GM12878 (cell line): ENCODE measurements at regions not wholly inside any gene's neighbourhood (a gene's known extent, or its start where the extent isn't known, plus 50 kb on each side); places are given as distances from the start of the nearest gene placed in this dataset.

ENCODE experiments used
- ATAC-seq: fragments of 200-7000 bp; cut with Tn5 transposase; 3 replicates; pipeline ENCODE4 v1.9.1; 2020; ENCODE audit warnings: mild to moderate bottlenecking, moderate library complexity
- BruUV-seq: library from RNA; stranded (reverse); fragments of 400-500 nt; replicated peaks from 2 replicates; lab custom pipeline; 2021; lab: Mats Ljungman, UMichigan
- CTCF ChIA-PET: fragments of 300-600 bp; sonication (Branson Sonifier 250); formaldehyde crosslinking; extraction: SDS; loops from one replicate; lab custom pipeline; 2021; ENCODE audit warnings: inconsistent platforms; lab: Yijun Ruan, JAX
- POLR2A ChIA-PET: fragments of 350-600 bp; formaldehyde crosslinking; extraction: SDS; loops from one replicate; lab custom pipeline; 2021; ENCODE audit warnings: inconsistent platforms; lab: Charles Lee
- RAD21 ChIA-PET: fragments of 300-600 bp; sonication (Branson Sonifier 250); formaldehyde crosslinking; loops from one replicate; lab custom pipeline; 2023; ENCODE audit warnings: antibody characterized with exemption; ENCODE audit not compliant: unreplicated experiment; lab: Charles Lee
- SMC1A ChIA-PET: fragments of 300-600 bp; sonication (Branson Sonifier 250); formaldehyde crosslinking; loops from one replicate; lab custom pipeline; 2023; ENCODE audit not compliant: unreplicated experiment, uncharacterized antibody; lab: Charles Lee
- DNase-seq: peaks from one replicate; pipeline ENCODE4 v3.0.0-alpha.2; 2011; ENCODE audit warnings: low read depth, low spot score
- FAIRE-seq: peaks from 3 replicates; lab custom pipeline; 2011; peaks lifted over from hg19 to GRCh38; lab: Jason Lieb, UNC
- H2AFZ ChIP-seq: 2 replicates; pipeline ENCODE4 v1.6.0; 2011; ENCODE audit warnings: low read depth, low read length, control low read depth; ENCODE audit not compliant: control insufficient read depth
- H3K27ac ChIP-seq: 2 replicates; pipeline ENCODE4 v1.5.1; 2011; ENCODE audit warnings: control low read depth; ENCODE audit not compliant: control insufficient read depth, insufficient read depth
- H3K27me3 ChIP-seq, 2 experiments: replicated peaks in 1 of 2; 2 replicates each; pipeline versions ENCODE4 v1.6.0 to v1.6.1; 2011; ENCODE audit warnings: low read length in 1 of 2; ENCODE audit not compliant: control insufficient read depth in 2 of 2, insufficient read depth in 2 of 2
- H3K36me3 ChIP-seq, 2 experiments: 2 replicates each; pipeline ENCODE4 v1.5.1; 2011; ENCODE audit warnings: low read length in 1 of 2; ENCODE audit not compliant: control insufficient read depth in 2 of 2, insufficient read depth in 2 of 2
- H3K4me1 ChIP-seq: 2 replicates; pipeline ENCODE4 v1.6.1; 2011; ENCODE audit warnings: mild to moderate bottlenecking, low read length, moderate library complexity, mixed read lengths; ENCODE audit not compliant: control insufficient read depth, insufficient read depth
- H3K4me2 ChIP-seq: 2 replicates; pipeline ENCODE4 v1.6.0; 2011; ENCODE audit warnings: control low read depth; ENCODE audit not compliant: control insufficient read depth, insufficient read depth
- H3K4me3 ChIP-seq: fragments of 200-600 bp; sonication (generic); 2 replicates; pipeline ENCODE4 v1.5.1; 2016
- H3K79me2 ChIP-seq: 2 replicates; pipeline ENCODE4 v1.6.0; 2011; ENCODE audit warnings: low read length; ENCODE audit not compliant: control insufficient read depth, insufficient read depth
- H3K9ac ChIP-seq: 2 replicates; pipeline ENCODE4 v1.8.0; 2011; ENCODE audit warnings: low read length, control low read depth, mixed read lengths; ENCODE audit not compliant: control insufficient read depth, insufficient read depth
- H3K9me3 ChIP-seq: replicated peaks from 3 replicates; pipeline ENCODE4 v1.5.1; 2011; ENCODE audit warnings: mild to moderate bottlenecking, low read length; ENCODE audit not compliant: control insufficient read depth, insufficient read depth
- H4K20me1 ChIP-seq: 2 replicates; pipeline ENCODE4 v1.6.0; 2011; ENCODE audit not compliant: control insufficient read depth, insufficient read depth
- BMI1 ChIP-seq: fragments of 450-650 bp; IDR thresholded peaks from 2 replicates; pipeline ENCODE4 v1.6.1; 2016; ENCODE audit warnings: mild to moderate bottlenecking, moderate library complexity, borderline replicate concordance
- CHD2 ChIP-seq: IDR thresholded peaks from 2 replicates; pipeline ENCODE4 v1.6.1; 2011; ENCODE audit warnings: low read depth, low read length, improper control_type of control experiment, borderline replicate concordance
- EED ChIP-seq: sonication (generic); IDR thresholded peaks from 2 replicates; pipeline ENCODE4 v1.6.1; 2016; ENCODE audit warnings: antibody characterized with exemption, low read depth
- NFYB ChIP-seq: IDR thresholded peaks from 2 replicates; pipeline ENCODE4 v1.6.1; 2011; ENCODE audit warnings: low read depth, mild to moderate bottlenecking, low read length, improper control_type of control experiment, moderate library complexity; ENCODE audit not compliant: insufficient read depth
- NRF1 ChIP-seq: conservative IDR thresholded peaks from 2 replicates; pipeline ENCODE4 v1.6.1; 2011; ENCODE audit warnings: mild to moderate bottlenecking, low read depth, low read length, improper control_type of control experiment
- POU2F2 ChIP-seq: IDR thresholded peaks from 3 replicates; pipeline ENCODE4 v1.6.1; 2011; ENCODE audit warnings: low read depth, mild to moderate bottlenecking, low read length, borderline replicate concordance
- RUNX3 ChIP-seq: IDR thresholded peaks from 2 replicates; pipeline ENCODE4 v1.6.1; 2012; ENCODE audit warnings: low read length, inconsistent platforms
- SMC3 ChIP-seq: IDR thresholded peaks from 2 replicates; pipeline ENCODE4 v1.6.1; 2011; ENCODE audit warnings: low read length, improper control_type of control experiment, borderline replicate concordance
- WGBS: methylation state at CpG from one replicate; pipeline ENCODE4 v1.1.6; 2016; ENCODE audit warnings: low lambda C conversion rate; ENCODE audit not compliant: insufficient replicate concordance, insufficient coverage; ENCODE audit errors: missing lambda C conversion rate; 5-methylcytosine and 5-hydroxymethylcytosine counted together
- in situ Hi-C: fragments of 300-500 bp; cut with MboI; formaldehyde crosslinking; loops from 9 replicates; pipeline ENCODE4 v1.14.3; 2018; ENCODE audit warnings: mixed read lengths
- intact Hi-C: fragments of 100-400 bp; cut with micrococcal nuclease; formaldehyde crosslinking; loops from one replicate; pipeline ENCODE4 v1.14.2; 2022; ENCODE audit not compliant: unreplicated experiment
- TF ChIP-seq, protein P1 (sequence below): IDR thresholded peaks from 2 replicates; pipeline ENCODE4 v1.6.1; 2011; ENCODE audit warnings: mild to moderate bottlenecking, low read depth, low read length, moderate library complexity; ENCODE audit not compliant: insufficient replicate concordance
- TF ChIP-seq, protein P2 (sequence below): fragments of 450-650 bp; IDR thresholded peaks from 2 replicates; pipeline ENCODE4 v1.6.1; 2017; ENCODE audit warnings: mild to moderate bottlenecking, moderate library complexity
- TF ChIP-seq, protein P3 (sequence below): IDR thresholded peaks from 2 replicates; pipeline ENCODE4 v1.6.1; 2011; ENCODE audit warnings: borderline replicate concordance, low read depth, mild to moderate bottlenecking, moderate library complexity, low read length; ENCODE audit not compliant: insufficient read depth, poor library complexity, severe bottlenecking

DNA sequence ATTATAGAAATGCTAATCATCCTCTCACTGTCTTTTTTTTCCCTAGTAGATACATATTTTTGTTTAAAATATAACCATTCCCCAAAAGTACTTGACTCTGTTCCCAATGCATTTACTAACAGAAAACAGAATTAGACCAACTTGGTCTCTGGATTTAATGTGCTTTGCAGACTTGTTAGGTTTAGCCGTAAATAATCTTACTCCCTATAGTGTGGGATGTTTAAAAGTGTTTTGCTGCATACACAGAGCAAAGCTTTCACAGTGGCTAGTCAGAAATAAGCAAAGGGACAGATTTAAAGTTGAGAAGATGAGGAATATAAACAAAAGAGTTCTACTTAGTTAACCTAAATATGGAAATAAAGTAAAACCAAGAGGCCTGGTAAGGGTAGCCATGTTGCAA, 527.5 kb downstream of the HDGFL1 start:
- H2AFZ ChIP-seq = no peak overlapping the region
- ChIA-PET SMC1A (interaction anchor here (0.6 kb wide), 1 partner anchor 272 kb away, joined by 3 read pairs; no protein-coding TSS in a partner anchor), CTCF (no interaction called here), POLR2A (no interaction called here), RAD21 (no interaction called here)
- no peak overlapping the region for H3K27ac ChIP-seq
- no peaks in the 10 kb centered on the region for H3K79me2 ChIP-seq
- H3K9ac ChIP-seq = no peak overlapping the region
- no peaks in the 10 kb centered on the region for H3K36me3 ChIP-seq
- no peak overlapping the region for H3K4me3 ChIP-seq
- 22% methylated on average over 1 of the region's 1 CpG for WGBS
- in situ Hi-C loops (no loop called here), intact Hi-C loops (no loop called here)
- FAIRE-seq = no peak
- ATAC-seq = no peak
- H3K9me3 ChIP-seq = no peaks in the 10 kb centered on the region
- TF ChIP-seq SMC3 (no peak), BMI1 (no peak), NRF1 (no peak), CHD2 (no peak), NFYB (no peak), EED (no peak), RUNX3 (no peak), POU2F2 (no peak)
- TF ChIP-seq, protein P1, sequence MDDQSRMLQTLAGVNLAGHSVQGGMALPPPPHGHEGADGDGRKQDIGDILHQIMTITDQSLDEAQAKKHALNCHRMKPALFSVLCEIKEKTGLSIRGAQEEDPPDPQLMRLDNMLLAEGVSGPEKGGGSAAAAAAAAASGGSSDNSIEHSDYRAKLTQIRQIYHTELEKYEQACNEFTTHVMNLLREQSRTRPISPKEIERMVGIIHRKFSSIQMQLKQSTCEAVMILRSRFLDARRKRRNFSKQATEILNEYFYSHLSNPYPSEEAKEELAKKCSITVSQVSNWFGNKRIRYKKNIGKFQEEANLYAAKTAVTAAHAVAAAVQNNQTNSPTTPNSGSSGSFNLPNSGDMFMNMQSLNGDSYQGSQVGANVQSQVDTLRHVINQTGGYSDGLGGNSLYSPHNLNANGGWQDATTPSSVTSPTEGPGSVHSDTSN = no peak
- TF ChIP-seq, protein P2, sequence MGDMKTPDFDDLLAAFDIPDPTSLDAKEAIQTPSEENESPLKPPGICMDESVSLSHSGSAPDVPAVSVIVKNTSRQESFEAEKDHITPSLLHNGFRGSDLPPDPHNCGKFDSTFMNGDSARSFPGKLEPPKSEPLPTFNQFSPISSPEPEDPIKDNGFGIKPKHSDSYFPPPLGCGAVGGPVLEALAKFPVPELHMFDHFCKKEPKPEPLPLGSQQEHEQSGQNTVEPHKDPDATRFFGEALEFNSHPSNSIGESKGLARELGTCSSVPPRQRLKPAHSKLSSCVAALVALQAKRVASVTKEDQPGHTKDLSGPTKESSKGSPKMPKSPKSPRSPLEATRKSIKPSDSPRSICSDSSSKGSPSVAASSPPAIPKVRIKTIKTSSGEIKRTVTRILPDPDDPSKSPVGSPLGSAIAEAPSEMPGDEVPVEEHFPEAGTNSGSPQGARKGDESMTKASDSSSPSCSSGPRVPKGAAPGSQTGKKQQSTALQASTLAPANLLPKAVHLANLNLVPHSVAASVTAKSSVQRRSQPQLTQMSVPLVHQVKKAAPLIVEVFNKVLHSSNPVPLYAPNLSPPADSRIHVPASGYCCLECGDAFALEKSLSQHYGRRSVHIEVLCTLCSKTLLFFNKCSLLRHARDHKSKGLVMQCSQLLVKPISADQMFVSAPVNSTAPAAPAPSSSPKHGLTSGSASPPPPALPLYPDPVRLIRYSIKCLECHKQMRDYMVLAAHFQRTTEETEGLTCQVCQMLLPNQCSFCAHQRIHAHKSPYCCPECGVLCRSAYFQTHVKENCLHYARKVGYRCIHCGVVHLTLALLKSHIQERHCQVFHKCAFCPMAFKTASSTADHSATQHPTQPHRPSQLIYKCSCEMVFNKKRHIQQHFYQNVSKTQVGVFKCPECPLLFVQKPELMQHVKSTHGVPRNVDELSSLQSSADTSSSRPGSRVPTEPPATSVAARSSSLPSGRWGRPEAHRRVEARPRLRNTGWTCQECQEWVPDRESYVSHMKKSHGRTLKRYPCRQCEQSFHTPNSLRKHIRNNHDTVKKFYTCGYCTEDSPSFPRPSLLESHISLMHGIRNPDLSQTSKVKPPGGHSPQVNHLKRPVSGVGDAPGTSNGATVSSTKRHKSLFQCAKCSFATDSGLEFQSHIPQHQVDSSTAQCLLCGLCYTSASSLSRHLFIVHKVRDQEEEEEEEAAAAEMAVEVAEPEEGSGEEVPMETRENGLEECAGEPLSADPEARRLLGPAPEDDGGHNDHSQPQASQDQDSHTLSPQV = no peak
- TF ChIP-seq, protein P3, sequence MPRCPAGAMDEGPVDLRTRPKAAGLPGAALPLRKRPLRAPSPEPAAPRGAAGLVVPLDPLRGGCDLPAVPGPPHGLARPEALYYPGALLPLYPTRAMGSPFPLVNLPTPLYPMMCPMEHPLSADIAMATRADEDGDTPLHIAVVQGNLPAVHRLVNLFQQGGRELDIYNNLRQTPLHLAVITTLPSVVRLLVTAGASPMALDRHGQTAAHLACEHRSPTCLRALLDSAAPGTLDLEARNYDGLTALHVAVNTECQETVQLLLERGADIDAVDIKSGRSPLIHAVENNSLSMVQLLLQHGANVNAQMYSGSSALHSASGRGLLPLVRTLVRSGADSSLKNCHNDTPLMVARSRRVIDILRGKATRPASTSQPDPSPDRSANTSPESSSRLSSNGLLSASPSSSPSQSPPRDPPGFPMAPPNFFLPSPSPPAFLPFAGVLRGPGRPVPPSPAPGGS = no peak
- no peak for DNase-seq
- H3K27me3 ChIP-seq = no peaks in the 10 kb centered on the region
- no peak overlapping the region for H3K4me2 ChIP-seq
- H3K4me1 ChIP-seq = no peaks in the 10 kb centered on the region
- no peaks in the 10 kb centered on the region for H4K20me1 ChIP-seq
- BruUV-seq = no TSS peak
